H1 (cell line): ENCODE measurements at regions not wholly inside any gene's neighbourhood (a gene's known extent, or its start where the extent isn't known, plus 50 kb on each side); places are given as distances from the start of the nearest gene placed in this dataset.

Source experiments
- CTCF ChIA-PET: fragments of 300-600 bp; sonication (Branson Sonifier 250); formaldehyde crosslinking; loops from one replicate; lab custom pipeline; 2021; ENCODE audit not compliant: partially characterized antibody; lab: Charles Lee
- POLR2A ChIA-PET: fragments of 300-600 bp; sonication (Branson Sonifier 250); formaldehyde crosslinking; loops from one replicate; lab custom pipeline; 2021; ENCODE audit warnings: inconsistent platforms; ENCODE audit not compliant: partially characterized antibody; lab: Charles Lee
- DNase-seq, 2 experiments: peaks; one replicate each; pipeline versions ENCODE4 v3.0.0 to v3.0.0-alpha.2; 2010 to 2022; ENCODE audit warnings: low spot score in 2 of 2, low read depth in 1 of 2, mixed read lengths in 1 of 2
- FAIRE-seq: peaks from 2 replicates; lab custom pipeline; 2011; peaks lifted over from hg19 to GRCh38; lab: Jason Lieb, UNC
- H2AFZ ChIP-seq: 2 replicates; pipeline ENCODE4 v1.8.1; 2012; ENCODE audit warnings: low read length, inconsistent platforms
- H2AK5ac ChIP-seq: 2 replicates; pipeline ENCODE4 v1.6.1; 2013; ENCODE audit warnings: low read depth, low read length
- H2BK120ac ChIP-seq: replicated peaks from 2 replicates; pipeline ENCODE3; 2013; ENCODE audit warnings: low read depth, low read length, inconsistent platforms
- H2BK12ac ChIP-seq: 2 replicates; pipeline ENCODE4 v1.6.1; 2013; ENCODE audit warnings: low read depth, low read length
- H2BK15ac ChIP-seq: 2 replicates; pipeline ENCODE4 v1.6.1; 2013; ENCODE audit warnings: low read length
- H2BK20ac ChIP-seq: 2 replicates; pipeline ENCODE4 v1.6.1; 2013; ENCODE audit warnings: low read length
- H2BK5ac ChIP-seq: 2 replicates; pipeline ENCODE4 v1.6.1; 2013; ENCODE audit warnings: low read depth, low read length
- H3K14ac ChIP-seq: 2 replicates; pipeline ENCODE4 v1.6.1; 2013; ENCODE audit warnings: inconsistent platforms; ENCODE audit not compliant: insufficient read length
- H3K18ac ChIP-seq: 2 replicates; pipeline ENCODE4 v1.6.1; 2013; ENCODE audit warnings: low read length; ENCODE audit errors: extremely low read depth
- H3K23ac ChIP-seq: 2 replicates; pipeline ENCODE4 v1.6.1; 2013; ENCODE audit warnings: inconsistent platforms; ENCODE audit not compliant: insufficient read length
- H3K23me2 ChIP-seq: 2 replicates; pipeline ENCODE4 v1.6.1; 2013; ENCODE audit warnings: low read depth, low read length
- H3K27ac ChIP-seq: 2 replicates; pipeline ENCODE4 v1.6.1; 2011; ENCODE audit warnings: low read depth, low read length, inconsistent platforms
- H3K27me3 ChIP-seq, 4 experiments: replicated peaks in 1 of 4; 1 replicate in 1 of 4; 2 replicates in 3 of 4; pipeline versions ENCODE4 v1.6.1 to v1.8.1; 2011 to 2013; ENCODE audit warnings: low read length in 3 of 4, mild to moderate bottlenecking in 3 of 4, inconsistent platforms in 2 of 4, mixed read lengths in 2 of 4, moderate library complexity in 1 of 4; ENCODE audit not compliant: control insufficient read depth in 3 of 4, insufficient read depth in 3 of 4; ENCODE audit errors: extremely low read depth in 1 of 4
- H3K36me3 ChIP-seq, 4 experiments: 2 replicates each; pipeline versions ENCODE4 v1.6.1 to v1.8.1; 2011 to 2013; ENCODE audit warnings: mild to moderate bottlenecking in 4 of 4, low read length in 3 of 4, moderate library complexity in 2 of 4, control low read depth in 1 of 4, inconsistent platforms in 1 of 4; ENCODE audit not compliant: insufficient read depth in 4 of 4, control insufficient read depth in 2 of 4
- H3K4ac ChIP-seq: replicated peaks from 2 replicates; pipeline ENCODE3; 2013; ENCODE audit warnings: low read length, low read depth, mixed read lengths, inconsistent platforms; ENCODE audit not compliant: insufficient read length
- H3K4me1 ChIP-seq, 4 experiments: replicated peaks in 1 of 4; 1 replicate in 1 of 4; 2 replicates in 3 of 4; pipeline versions ENCODE4 v1.6.1 to v1.8.1; 2011 to 2013; ENCODE audit warnings: low read length in 3 of 4, inconsistent platforms in 2 of 4, mixed read lengths in 1 of 4; ENCODE audit not compliant: insufficient read depth in 4 of 4, control insufficient read depth in 3 of 4
- H3K4me2 ChIP-seq, 2 experiments: 2 replicates each; pipeline versions ENCODE4 v1.6.1 to v1.8.1; 2011 to 2013; ENCODE audit warnings: low read depth in 2 of 2, low read length in 2 of 2, control low read depth in 1 of 2, inconsistent platforms in 1 of 2, mild to moderate bottlenecking in 1 of 2; ENCODE audit not compliant: insufficient read depth in 1 of 2
- H3K4me3 ChIP-seq, 4 experiments: fragments of 200-600, 300-600 bp in 1 of 4; sonication (generic), shearing (Covaris generic), sonication (Bioruptor Twin) in 1 of 4; 2 replicates each; pipeline versions ENCODE4 v1.5.1 to v1.8.1; 2011 to 2016; ENCODE audit warnings: low read length in 4 of 4, low read depth in 3 of 4, control low read depth in 2 of 4, inconsistent platforms in 2 of 4, mild to moderate bottlenecking in 2 of 4, mixed read lengths in 1 of 4, moderate library complexity in 1 of 4; ENCODE audit not compliant: insufficient read depth in 2 of 4; ENCODE audit errors: extremely low read depth in 1 of 4
- H3K56ac ChIP-seq: replicated peaks from 2 replicates; pipeline ENCODE3; 2013; ENCODE audit warnings: low read depth, mild to moderate bottlenecking, mixed read lengths, low read length, inconsistent platforms; ENCODE audit not compliant: insufficient read length
- H3K79me1 ChIP-seq: 2 replicates; pipeline ENCODE4 v1.6.1; 2013; ENCODE audit warnings: low read depth, low read length, control low read depth
- H3K79me2 ChIP-seq, 2 experiments: 2 replicates each; pipeline versions ENCODE4 v1.6.1 to v1.8.1; 2012 to 2013; ENCODE audit warnings: low read length in 2 of 2, mild to moderate bottlenecking in 2 of 2, inconsistent platforms in 1 of 2; ENCODE audit not compliant: insufficient read depth in 2 of 2, control insufficient read depth in 1 of 2
- H3K9ac ChIP-seq, 4 experiments: replicated peaks in 1 of 4; 1 replicate in 1 of 4; 2 replicates in 3 of 4; pipeline versions ENCODE4 v1.6.1 to v1.8.1; 2011 to 2013; ENCODE audit warnings: low read depth in 3 of 4, low read length in 3 of 4, control low read depth in 2 of 4, mild to moderate bottlenecking in 2 of 4, moderate library complexity in 2 of 4, inconsistent platforms in 1 of 4; ENCODE audit errors: extremely low read depth in 1 of 4
- H3K9me3 ChIP-seq, 2 experiments: 2 replicates each; pipeline versions ENCODE4 v1.6.1 to v1.8.1; 2012 to 2013; ENCODE audit warnings: mild to moderate bottlenecking in 2 of 2, moderate library complexity in 2 of 2, control low read depth in 1 of 2, inconsistent platforms in 1 of 2, low read depth in 1 of 2, low read length in 1 of 2, mixed read lengths in 1 of 2; ENCODE audit not compliant: insufficient read depth in 2 of 2
- H4K20me1 ChIP-seq, 2 experiments: replicated peaks in 1 of 2; 2 replicates each; pipeline versions ENCODE3 to v1.8.1; 2011 to 2013; ENCODE audit warnings: inconsistent platforms in 2 of 2, low read length in 2 of 2, mild to moderate bottlenecking in 1 of 2; ENCODE audit not compliant: insufficient read depth in 2 of 2, control insufficient read depth in 1 of 2
- H4K5ac ChIP-seq: 2 replicates; pipeline ENCODE4 v1.6.1; 2013; ENCODE audit warnings: low read length, low read depth, mixed read lengths, inconsistent platforms; ENCODE audit not compliant: insufficient read length
- H4K8ac ChIP-seq: 2 replicates; pipeline ENCODE4 v1.8.0; 2013; ENCODE audit warnings: mild to moderate bottlenecking, moderate library complexity, low read length, inconsistent platforms; ENCODE audit not compliant: insufficient read depth; ENCODE audit errors: extremely low read depth
- H4K91ac ChIP-seq: replicated peaks from 2 replicates; pipeline ENCODE3; 2013; ENCODE audit warnings: low read length, mixed read lengths, inconsistent platforms; ENCODE audit not compliant: insufficient read length
- CBX5 ChIP-seq: fragments of 300-800, 300-1000 bp; sonication (generic); IDR thresholded peaks from 2 replicates; pipeline ENCODE4 v1.7.1; 2016; ENCODE audit warnings: antibody characterized with exemption, low read length, low read depth
- CREB1 ChIP-seq: IDR thresholded peaks from 2 replicates; pipeline ENCODE4 v1.6.1; 2012; ENCODE audit warnings: inconsistent platforms
- EGR1 ChIP-seq: IDR thresholded peaks from 2 replicates; pipeline ENCODE4 v1.6.1; 2011; ENCODE audit warnings: low read depth, low read length, borderline replicate concordance
- HDAC2 ChIP-seq, 2 experiments: fragments of 300-600 bp in 1 of 2; sonication (generic) in 1 of 2; IDR thresholded peaks; 2 replicates each; pipeline ENCODE4 v1.6.1; 2011 to 2012; ENCODE audit warnings: low read depth in 2 of 2, low read length in 2 of 2, mild to moderate bottlenecking in 2 of 2, moderate library complexity in 2 of 2, borderline replicate concordance in 1 of 2, inconsistent platforms in 1 of 2
- NRF1 ChIP-seq: IDR thresholded peaks from 2 replicates; pipeline ENCODE4 v1.6.1; 2011; ENCODE audit warnings: mild to moderate bottlenecking, low read depth, low read length, improper control_type of control experiment
- SIN3A ChIP-seq, 2 experiments: IDR thresholded peaks in 1 of 2; conservative IDR thresholded peaks in 1 of 2; 2 replicates each; pipeline ENCODE4 v1.6.1; 2011 to 2012; ENCODE audit warnings: low read length in 2 of 2, improper control_type of control experiment in 1 of 2, low read depth in 1 of 2, mild to moderate bottlenecking in 1 of 2
- SP2 ChIP-seq: IDR thresholded peaks from 2 replicates; pipeline ENCODE4 v1.6.1; 2012; ENCODE audit warnings: mild to moderate bottlenecking, low read length, inconsistent platforms
- SRF ChIP-seq: IDR thresholded peaks from 2 replicates; pipeline ENCODE4 v1.6.1; 2011; ENCODE audit warnings: mild to moderate bottlenecking, low read depth, low read length, moderate library complexity
- TEAD4 ChIP-seq: IDR thresholded peaks from 2 replicates; pipeline ENCODE4 v1.6.1; 2012; ENCODE audit warnings: low read depth, low read length, inconsistent platforms, mixed read lengths
- YY1 ChIP-seq: IDR thresholded peaks from 2 replicates; pipeline ENCODE4 v1.6.1; 2011; ENCODE audit warnings: low read depth, mild to moderate bottlenecking, low read length
- WGBS, 2 experiments: shearing (Covaris generic) in 1 of 2; methylation state at CpG; one replicate each; pipeline versions ENCODE4 v1.1.6 to v1.1.7; 2013 to 2015; ENCODE audit warnings: low lambda C conversion rate in 2 of 2, mixed read lengths in 2 of 2, inconsistent platforms in 1 of 2, low coverage in 1 of 2, missing lambda C conversion rate in 1 of 2; ENCODE audit not compliant: insufficient replicate concordance in 2 of 2, insufficient coverage in 1 of 2, insufficient read length in 1 of 2; ENCODE audit errors: extremely low coverage in 1 of 2, missing lambda C conversion rate in 1 of 2; 5-methylcytosine and 5-hydroxymethylcytosine counted together
- TF ChIP-seq, protein P1 (sequence below), 3 experiments: IDR thresholded peaks; 1 replicate in 2 of 3; 2 replicates in 1 of 3; pipeline versions ENCODE4 v1.5.1 to v1.6.1; 2011; ENCODE audit warnings: low read length in 3 of 3, mild to moderate bottlenecking in 3 of 3, inconsistent platforms in 2 of 3, low read depth in 1 of 3, moderate library complexity in 1 of 3; ENCODE audit not compliant: insufficient read depth in 1 of 3; ENCODE audit errors: control extremely low read depth in 1 of 3

DNA sequence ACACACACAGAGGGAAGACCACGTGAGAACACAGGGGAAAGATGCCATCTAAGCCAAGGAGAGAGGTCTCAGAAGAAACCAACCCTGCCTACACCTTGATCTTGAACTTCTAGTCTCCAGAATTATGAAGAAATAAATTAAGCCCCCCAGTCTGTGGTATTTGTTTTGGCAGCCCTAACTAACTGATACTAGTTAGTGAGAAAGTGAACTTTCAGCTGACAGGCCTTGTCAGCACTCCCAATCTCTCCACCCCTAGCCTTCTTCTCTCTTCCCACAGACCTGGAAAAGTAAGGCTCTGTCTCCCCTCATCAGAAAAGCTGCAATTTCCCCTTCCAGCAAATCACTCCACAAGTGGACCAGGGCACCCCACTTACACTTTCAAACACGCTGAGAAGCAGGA, 108.6 kb upstream of the CDYL start:
- Histone ChIP-seq H3K36me3 (no peaks in the 10 kb centered on the region), H3K4me3 (no peak overlapping the region; a peak in 1 of 8 replicates), H3K14ac (no peak overlapping the region), H3K27me3 (no peaks in the 10 kb centered on the region), H3K9me3 (no peaks in the 10 kb centered on the region), H3K27ac (no peak overlapping the region), H4K5ac (no peak overlapping the region), H4K91ac (no peak overlapping the region), H3K79me1 (no peaks in the 10 kb centered on the region), H3K79me2 (no peaks in the 10 kb centered on the region), H2BK5ac (no peak overlapping the region), H3K4ac (no peak overlapping the region), H3K4me2 (no peak overlapping the region), H2BK15ac (no peak overlapping the region), H3K23ac (no peak overlapping the region), H2BK12ac (no peak overlapping the region), H2AK5ac (no peak overlapping the region), H2BK20ac (0 out of 2 replicates have a peak overlapping the region, but pooled peaks have one; percentile 48), H3K4me1 (peaks cover 0 to 2% (median under 1%) of the 10 kb centered on the region in 4 experiments; a peak in 2 of 7 replicates), H3K18ac (no peak overlapping the region), H4K20me1 (no peaks in the 10 kb centered on the region), H2BK120ac (no peak overlapping the region), H4K8ac (no peak overlapping the region), H3K56ac (no peak overlapping the region), H3K23me2 (no peaks in the 10 kb centered on the region), H2AFZ (no peak overlapping the region), H3K9ac (no peak overlapping the region)
- WGBS, 2 experiments, result 83% methylated on average over 2 of the region's 2 CpGs; no CpG with 5 or more reads in 1 of the 2 experiments
- ChIA-PET CTCF (no interaction called here), POLR2A (no interaction called here)
- TF ChIP-seq CREB1, result no peak
- TF ChIP-seq YY1, result no peak
- TF ChIP-seq SRF, result no peak
- TF ChIP-seq, protein P1, sequence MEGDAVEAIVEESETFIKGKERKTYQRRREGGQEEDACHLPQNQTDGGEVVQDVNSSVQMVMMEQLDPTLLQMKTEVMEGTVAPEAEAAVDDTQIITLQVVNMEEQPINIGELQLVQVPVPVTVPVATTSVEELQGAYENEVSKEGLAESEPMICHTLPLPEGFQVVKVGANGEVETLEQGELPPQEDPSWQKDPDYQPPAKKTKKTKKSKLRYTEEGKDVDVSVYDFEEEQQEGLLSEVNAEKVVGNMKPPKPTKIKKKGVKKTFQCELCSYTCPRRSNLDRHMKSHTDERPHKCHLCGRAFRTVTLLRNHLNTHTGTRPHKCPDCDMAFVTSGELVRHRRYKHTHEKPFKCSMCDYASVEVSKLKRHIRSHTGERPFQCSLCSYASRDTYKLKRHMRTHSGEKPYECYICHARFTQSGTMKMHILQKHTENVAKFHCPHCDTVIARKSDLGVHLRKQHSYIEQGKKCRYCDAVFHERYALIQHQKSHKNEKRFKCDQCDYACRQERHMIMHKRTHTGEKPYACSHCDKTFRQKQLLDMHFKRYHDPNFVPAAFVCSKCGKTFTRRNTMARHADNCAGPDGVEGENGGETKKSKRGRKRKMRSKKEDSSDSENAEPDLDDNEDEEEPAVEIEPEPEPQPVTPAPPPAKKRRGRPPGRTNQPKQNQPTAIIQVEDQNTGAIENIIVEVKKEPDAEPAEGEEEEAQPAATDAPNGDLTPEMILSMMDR (IDR thresholded peaks at IDR 0.05; ENCODE audit: control extremely low read depth in 1 of 3, insufficient read depth in 1 of 3, low read depth in 1 of 3, low read length in 3 of 3), result no peak
- TF ChIP-seq HDAC2 (IDR thresholded peaks at IDR 0.05; ENCODE audit: borderline replicate concordance in 1 of 2, low read depth in 2 of 2, low read length in 2 of 2), result no peak
- no peak for TF ChIP-seq CBX5
- no peak for TF ChIP-seq TEAD4
- no peak for TF ChIP-seq EGR1
- TF ChIP-seq NRF1, result no peak
- no peak for TF ChIP-seq SIN3A (conservative IDR thresholded peaks at IDR 0.05 in 1 of 2, IDR thresholded peaks at IDR 0.05 in 1 of 2; ENCODE audit: low read depth in 1 of 2, low read length in 2 of 2)
- TF ChIP-seq SP2, result no peak
- DNase-seq (peak in 1 of 2 experiments; percentile 27), FAIRE-seq (no peak)
